ENCODE measurements at regions not wholly inside any gene's neighbourhood (a gene's known extent, or its start where the extent isn't known, plus 50 kb on each side); places are given as distances from the start of the nearest gene placed in this dataset.

DNA sequence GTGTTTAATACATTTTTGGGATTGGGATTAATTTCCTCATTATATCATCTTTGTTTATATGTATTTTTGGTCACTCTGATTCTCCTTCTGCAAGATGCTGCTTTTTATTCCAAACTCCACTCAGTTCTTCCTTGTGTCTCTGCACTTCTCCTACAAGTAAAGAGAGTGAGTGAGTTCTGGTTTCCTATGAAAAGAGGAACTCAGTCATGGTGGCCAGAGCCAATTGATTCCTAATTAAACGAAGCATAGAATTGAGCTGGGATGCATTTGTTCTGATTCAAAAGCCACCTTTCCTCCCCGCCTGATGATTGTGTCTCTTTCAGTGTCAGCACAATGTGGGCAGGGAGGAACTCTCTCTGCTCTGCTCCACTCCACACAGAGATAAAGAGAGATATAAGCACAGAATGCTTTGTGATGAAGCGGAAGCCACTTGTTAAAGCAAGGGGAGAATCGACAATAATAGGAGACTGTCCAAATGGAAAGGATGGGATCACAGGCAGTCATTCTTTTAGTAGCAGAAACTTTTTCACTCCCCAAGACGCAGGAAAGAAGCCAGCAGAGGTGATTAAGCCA lies 121.3 kb upstream of the GOT2 start:
- BruUV-seq (replicated peaks): no TSS peak

DNA sequence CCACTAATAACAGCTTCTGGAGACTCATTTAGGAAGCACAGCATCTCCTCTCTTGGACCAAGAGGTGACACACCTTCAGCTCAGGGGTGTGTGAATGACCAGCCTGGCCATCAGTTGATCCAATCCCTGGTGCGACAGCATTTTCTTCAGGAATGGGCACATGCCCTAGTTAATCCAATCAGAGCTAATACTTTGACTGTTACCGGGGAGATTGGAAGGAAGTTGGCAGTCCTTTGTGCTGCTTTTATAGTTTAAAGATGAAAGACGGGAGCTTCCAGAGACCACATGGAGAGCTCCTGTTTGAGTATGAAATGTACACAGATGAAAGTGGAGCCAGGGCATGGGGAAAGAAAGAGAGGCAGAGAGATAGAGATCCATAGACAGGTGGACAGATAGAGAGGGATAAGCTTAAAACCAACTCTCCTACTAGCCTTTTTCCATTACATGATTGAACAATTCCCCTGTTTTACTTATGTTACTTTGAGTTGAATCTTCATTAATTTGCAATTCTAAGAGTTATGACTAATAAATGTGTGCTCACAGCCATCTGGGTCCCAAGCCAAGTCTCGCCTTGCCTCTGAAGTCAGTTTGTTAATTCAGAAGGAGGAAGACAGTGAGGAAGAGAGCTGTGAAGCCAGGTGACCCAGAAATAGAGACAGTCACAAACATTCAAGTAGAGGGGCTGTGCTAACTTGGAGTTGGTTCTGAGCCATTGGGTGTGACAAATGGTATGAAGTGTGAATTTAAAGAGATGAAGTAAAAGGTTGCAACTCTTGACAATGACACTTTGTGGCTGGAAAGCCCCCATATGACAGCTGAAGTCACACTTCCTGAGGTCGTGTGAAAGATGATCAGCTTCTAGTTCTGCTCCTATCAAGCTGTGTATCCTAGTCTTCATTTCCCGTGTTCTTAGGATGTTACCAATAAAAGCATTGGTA lies 120.0 kb upstream of the GOT2 start:
- H2AFZ ChIP-seq: no peak overlapping the region
- no peaks in the 10 kb centered on the region for H3F3A ChIP-seq (ENCODE audit: insufficient read depth, low read depth)
- intact Hi-C loops (cut with micrococcal nuclease; ENCODE audit: unreplicated experiment): no loop called here
- H3K27me3 ChIP-seq (ENCODE audit: insufficient read depth, low read depth): peaks cover 40% of the 10 kb centered on the region
- no peak for DNase-seq
- TF ChIP-seq, protein P1, sequence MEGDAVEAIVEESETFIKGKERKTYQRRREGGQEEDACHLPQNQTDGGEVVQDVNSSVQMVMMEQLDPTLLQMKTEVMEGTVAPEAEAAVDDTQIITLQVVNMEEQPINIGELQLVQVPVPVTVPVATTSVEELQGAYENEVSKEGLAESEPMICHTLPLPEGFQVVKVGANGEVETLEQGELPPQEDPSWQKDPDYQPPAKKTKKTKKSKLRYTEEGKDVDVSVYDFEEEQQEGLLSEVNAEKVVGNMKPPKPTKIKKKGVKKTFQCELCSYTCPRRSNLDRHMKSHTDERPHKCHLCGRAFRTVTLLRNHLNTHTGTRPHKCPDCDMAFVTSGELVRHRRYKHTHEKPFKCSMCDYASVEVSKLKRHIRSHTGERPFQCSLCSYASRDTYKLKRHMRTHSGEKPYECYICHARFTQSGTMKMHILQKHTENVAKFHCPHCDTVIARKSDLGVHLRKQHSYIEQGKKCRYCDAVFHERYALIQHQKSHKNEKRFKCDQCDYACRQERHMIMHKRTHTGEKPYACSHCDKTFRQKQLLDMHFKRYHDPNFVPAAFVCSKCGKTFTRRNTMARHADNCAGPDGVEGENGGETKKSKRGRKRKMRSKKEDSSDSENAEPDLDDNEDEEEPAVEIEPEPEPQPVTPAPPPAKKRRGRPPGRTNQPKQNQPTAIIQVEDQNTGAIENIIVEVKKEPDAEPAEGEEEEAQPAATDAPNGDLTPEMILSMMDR (conservative IDR thresholded peaks at IDR 0.05): no peak
- TF ChIP-seq EZH2 (IDR thresholded peaks at IDR 0.05; ENCODE audit: low read depth): no peak
- no peaks in the 10 kb centered on the region for H3K36me3 ChIP-seq (ENCODE audit: low read depth)
- H3K27ac ChIP-seq: no peak overlapping the region
- ChIA-PET CTCF (no interaction called here), POLR2A (ENCODE audit: unreplicated experiment) (no interaction called here)
- H3K4me3 ChIP-seq: no peak overlapping the region
- no peaks in the 10 kb centered on the region for H4K20me1 ChIP-seq (ENCODE audit: insufficient read depth)
- H3K4me2 ChIP-seq: no peak overlapping the region
- no peaks in the 10 kb centered on the region for H3K4me1 ChIP-seq (replicated peaks; ENCODE audit: insufficient read depth)
- H3K9me2 ChIP-seq (ENCODE audit: insufficient read depth): no peaks in the 10 kb centered on the region
- H3K79me2 ChIP-seq (ENCODE audit: low read depth): no peaks in the 10 kb centered on the region
- BruUV-seq (replicated peaks): no TSS peak
- H3K9me3 ChIP-seq (ENCODE audit: insufficient read depth, low read depth): no peaks in the 10 kb centered on the region

More for the DNA sequence above, 121.3 kb upstream of the GOT2 start:
- no peaks in the 10 kb centered on the region for H3F3A ChIP-seq (ENCODE audit: insufficient read depth, low read depth)
- H3K9me2 ChIP-seq (ENCODE audit: insufficient read depth): no peaks in the 10 kb centered on the region
- H2AFZ ChIP-seq: no peak overlapping the region
- H3K27me3 ChIP-seq (ENCODE audit: insufficient read depth, low read depth): peaks cover 40% of the 10 kb centered on the region
- H3K4me1 ChIP-seq (replicated peaks; ENCODE audit: insufficient read depth): no peaks in the 10 kb centered on the region
- no peaks in the 10 kb centered on the region for H3K36me3 ChIP-seq (ENCODE audit: low read depth)
- no peaks in the 10 kb centered on the region for H3K79me2 ChIP-seq (ENCODE audit: low read depth)
- H4K20me1 ChIP-seq (ENCODE audit: insufficient read depth): no peaks in the 10 kb centered on the region
- no peaks in the 10 kb centered on the region for H3K9me3 ChIP-seq (ENCODE audit: insufficient read depth, low read depth)
- no peak for DNase-seq
- H3K4me3 ChIP-seq: no peak overlapping the region
- intact Hi-C loops (cut with micrococcal nuclease; ENCODE audit: unreplicated experiment): no loop called here
- CTCF ChIA-PET: no interaction called here
- POLR2A ChIA-PET (ENCODE audit: unreplicated experiment): no interaction called here
- H3K4me2 ChIP-seq: no peak overlapping the region
- TF ChIP-seq, protein P1 (conservative IDR thresholded peaks at IDR 0.05): no peak
- no peak for TF ChIP-seq EZH2 (IDR thresholded peaks at IDR 0.05; ENCODE audit: low read depth)
- no peak overlapping the region for H3K27ac ChIP-seq

GRCh38 chr16:58850678-58851020 lies 116.5 kb upstream of the GOT2 start:
- no peak for TF ChIP-seq EZH2 (IDR thresholded peaks at IDR 0.05; ENCODE audit: low read depth)
- TF ChIP-seq, protein P1 (conservative IDR thresholded peaks at IDR 0.05): no peak
- Histone ChIP-seq H4K20me1 (ENCODE audit: insufficient read depth) (no peaks in the 10 kb centered on the region), H3K9me2 (ENCODE audit: insufficient read depth) (no peaks in the 10 kb centered on the region), H3K79me2 (ENCODE audit: low read depth) (no peaks in the 10 kb centered on the region), H3K4me3 (no peak overlapping the region), H3K36me3 (ENCODE audit: low read depth) (no peaks in the 10 kb centered on the region), H3K27ac (no peak overlapping the region), H2AFZ (no peak overlapping the region), H3K27me3 (ENCODE audit: insufficient read depth, low read depth) (peaks cover 33% of the 10 kb centered on the region), H3K4me1 (replicated peaks; ENCODE audit: insufficient read depth) (no peaks in the 10 kb centered on the region), H3F3A (ENCODE audit: insufficient read depth, low read depth) (no peaks in the 10 kb centered on the region), H3K4me2 (no peak overlapping the region), H3K9me3 (ENCODE audit: insufficient read depth, low read depth) (no peaks in the 10 kb centered on the region)
- CTCF ChIA-PET: no interaction called here
- no TSS peak for BruUV-seq (replicated peaks)
- POLR2A ChIA-PET (ENCODE audit: unreplicated experiment): no interaction called here
- intact Hi-C loops (cut with micrococcal nuclease; ENCODE audit: unreplicated experiment): no loop called here
- no peak for DNase-seq

Measured in PC-9 (cell line).